GM10248 (cell line): ENCODE measurements at regions not wholly inside any gene's neighbourhood (a gene's known extent, or its start where the extent isn't known, plus 50 kb on each side); places are given as distances from the start of the nearest gene placed in this dataset.

Experiments
- CTCF ChIA-PET: fragments of 300-600 bp; sonication (Branson Sonifier 250); formaldehyde crosslinking; extraction: SDS; loops from one replicate; lab custom pipeline; 2021; ENCODE audit warnings: antibody characterized with exemption; lab: Yijun Ruan, JAX
- POLR2A ChIA-PET: fragments of 350-650 bp; sonication (Branson Sonifier 250); formaldehyde crosslinking; extraction: SDS; loops from one replicate; lab custom pipeline; 2020; ENCODE audit warnings: antibody characterized with exemption; lab: Yijun Ruan, JAX
- DNase-seq: peaks from one replicate; pipeline ENCODE4 v3.0.0; 2012; ENCODE audit errors: extremely low spot score
- CTCF ChIP-seq: IDR thresholded peaks from 2 replicates; pipeline ENCODE4 v1.5.1; 2012; ENCODE audit warnings: mild to moderate bottlenecking, low read depth; ENCODE audit errors: extremely low read depth, missing control alignments, control extremely low read depth

- POLR2A ChIA-PET, result no interaction called here
- TF ChIP-seq CTCF, result no peak
- no peak for DNase-seq
- CTCF ChIA-PET, result interaction anchor here (1.0 to 2.3 kb wide), 4 partner anchors 13 to 28 kb away, joined by 3 to 8 read pairs (median 4); no protein-coding TSS in a partner anchor
These were observed 64.0 kb upstream of the TRIB2 start for GRCh38 chr2:12652723-12653122.

GRCh38 chr2:12657560-12657959, 59.2 kb upstream of the TRIB2 start:
- no peak for TF ChIP-seq CTCF
- no peak for DNase-seq
- CTCF ChIA-PET, result interaction anchor here (2.3 kb wide), 1 partner anchor 11 kb away, joined by 6 read pairs; no protein-coding TSS in a partner anchor
- POLR2A ChIA-PET, result no interaction called here

GRCh38 chr2:12658310-12658945, 58.3 kb upstream of the TRIB2 start:
- no peak for TF ChIP-seq CTCF
- CTCF ChIA-PET, result interaction anchor here (2.3 kb wide), 1 partner anchor 10 kb away, joined by 6 read pairs; no protein-coding TSS in a partner anchor
- no peak for DNase-seq
- POLR2A ChIA-PET, result no interaction called here

- CTCF ChIA-PET, result interaction anchor here (0.9 to 1.2 kb wide), 2 partner anchors 17 to 75 kb away, joined by 3 read pairs; no protein-coding TSS in a partner anchor
- POLR2A ChIA-PET, result no interaction called here
- TF ChIP-seq CTCF, result no peak
- DNase-seq, result no peak
These were observed 55.2 kb upstream of the TRIB2 start for GRCh38 chr2:12661489-12661888.

- POLR2A ChIA-PET, result no interaction called here
- no peak for DNase-seq
- CTCF ChIA-PET, result interaction anchor here (1.1 kb wide), 1 partner anchor 14 kb away, joined by 3 read pairs; no protein-coding TSS in a partner anchor
These were observed 53.3 kb upstream of the TRIB2 start for GRCh38 chr2:12663306-12664037.

More at GRCh38 chr2:12663306-12664037, 53.3 kb upstream of the TRIB2 start:
- TF ChIP-seq CTCF, result no peak
